ENCODE measurements at regions not wholly inside any gene's neighbourhood (a gene's known extent, or its start where the extent isn't known, plus 50 kb on each side); places are given as distances from the start of the nearest gene placed in this dataset.

- no peak overlapping the region for H3K4me3 ChIP-seq
- 57% methylated on average over 5 of the region's 9 CpGs for WGBS (ENCODE audit: insufficient coverage, low coverage, low lambda C conversion rate, missing lambda C conversion rate)
- intact Hi-C loops (cut with DNase I) = no loop called here
- TF ChIP-seq CTCF (IDR thresholded peaks at IDR 0.05) = no peak
- no peak for TF ChIP-seq POLR2A (IDR thresholded peaks at IDR 0.05)
- H3K36me3 ChIP-seq = no peaks in the 10 kb centered on the region
- no peaks in the 10 kb centered on the region for H3K9me3 ChIP-seq
- ATAC-seq (no peak), DNase-seq (no peak)
- no peaks in the 10 kb centered on the region for H3K4me1 ChIP-seq
- H3K27ac ChIP-seq = no peak overlapping the region
- no peaks in the 10 kb centered on the region for H3K27me3 ChIP-seq
Observed at GRCh38 chr15:98266295-98266694, 305.8 kb downstream of the ARRDC4 start.

- H3K4me1 ChIP-seq = no peaks in the 10 kb centered on the region
- TF ChIP-seq POLR2A (IDR thresholded peaks at IDR 0.05) = no peak
- no peak for TF ChIP-seq CTCF (IDR thresholded peaks at IDR 0.05)
- no peaks in the 10 kb centered on the region for H3K36me3 ChIP-seq
- 44% methylated on average over 1 of the region's 10 CpGs for WGBS (ENCODE audit: insufficient coverage, low coverage, low lambda C conversion rate, missing lambda C conversion rate)
- H3K4me3 ChIP-seq = no peak overlapping the region
- DNase-seq = no peak
- no peak overlapping the region for H3K27ac ChIP-seq
- intact Hi-C loops (cut with DNase I) = no loop called here
- H3K27me3 ChIP-seq = no peaks in the 10 kb centered on the region
- H3K9me3 ChIP-seq = no peaks in the 10 kb centered on the region
- peak in 1 of 4 donors; percentile 19 for ATAC-seq
Observed at GRCh38 chr15:98268163-98268562, 307.7 kb downstream of the ARRDC4 start.

- TF ChIP-seq CTCF (IDR thresholded peaks at IDR 0.05) (no peak), POLR2A (IDR thresholded peaks at IDR 0.05) (no peak)
- Histone ChIP-seq H3K27ac (no peak overlapping the region), H3K36me3 (no peaks in the 10 kb centered on the region), H3K4me1 (no peaks in the 10 kb centered on the region), H3K4me3 (no peak overlapping the region), H3K9me3 (no peaks in the 10 kb centered on the region), H3K27me3 (no peaks in the 10 kb centered on the region)
- intact Hi-C loops (cut with DNase I) = no loop called here
- 47% methylated on average over 4 of the region's 4 CpGs for WGBS (ENCODE audit: insufficient coverage, low coverage, low lambda C conversion rate, missing lambda C conversion rate)
- ATAC-seq = no peak
- no peak for DNase-seq
Observed at GRCh38 chr15:98272625-98273024, 312.1 kb downstream of the ARRDC4 start.

GRCh38 chr15:98276018-98276417, 315.5 kb downstream of the ARRDC4 start:
- intact Hi-C loops (cut with DNase I) = no loop called here
- DNase-seq = no peak
- Histone ChIP-seq H3K4me1 (no peaks in the 10 kb centered on the region), H3K36me3 (no peaks in the 10 kb centered on the region), H3K4me3 (no peak overlapping the region), H3K9me3 (no peaks in the 10 kb centered on the region), H3K27me3 (no peaks in the 10 kb centered on the region), H3K27ac (no peak overlapping the region)
- ATAC-seq = no peak
- TF ChIP-seq CTCF (IDR thresholded peaks at IDR 0.05) (no peak), POLR2A (IDR thresholded peaks at IDR 0.05) (no peak)
- 44% methylated on average over 3 of the region's 3 CpGs for WGBS (ENCODE audit: insufficient coverage, low coverage, low lambda C conversion rate, missing lambda C conversion rate)

GRCh38 chr15:98277602-98278001, 317.1 kb downstream of the ARRDC4 start:
- intact Hi-C loops (cut with DNase I) = no loop called here
- Histone ChIP-seq H3K27ac (no peak overlapping the region), H3K36me3 (no peaks in the 10 kb centered on the region), H3K4me3 (no peak overlapping the region), H3K9me3 (no peaks in the 10 kb centered on the region), H3K27me3 (no peaks in the 10 kb centered on the region), H3K4me1 (no peaks in the 10 kb centered on the region)
- 61% methylated on average over 5 of the region's 6 CpGs for WGBS (ENCODE audit: insufficient coverage, low coverage, low lambda C conversion rate, missing lambda C conversion rate)
- no peak for TF ChIP-seq CTCF (IDR thresholded peaks at IDR 0.05)
- no peak for TF ChIP-seq POLR2A (IDR thresholded peaks at IDR 0.05)
- DNase-seq (no peak), ATAC-seq (no peak)
